Mesothelial cell of epicardium (in vitro differentiated cells): ENCODE measurements at regions not wholly inside any gene's neighbourhood (a gene's known extent, or its start where the extent isn't known, plus 50 kb on each side); places are given as distances from the start of the nearest gene placed in this dataset.

Experiments used
- DNase-seq, 2 experiments: peaks; one replicate each; pipeline ENCODE4 v3.0.0; 2021; ENCODE audit warnings: low spot score in 2 of 2; ENCODE audit not compliant: unreplicated experiment in 2 of 2
- H3K27ac Mint-ChIP-seq: 2 replicates; pipeline ENCODE4 v1.8.0; 2021; ENCODE audit warnings: mixed read lengths
- H3K27me3 Mint-ChIP-seq: 2 replicates; pipeline ENCODE4 v1.8.0; 2021; ENCODE audit warnings: low read depth, mixed read lengths
- H3K36me3 Mint-ChIP-seq: 2 replicates; pipeline ENCODE4 v1.8.0; 2021; ENCODE audit warnings: mixed read lengths
- H3K4me1 Mint-ChIP-seq: 2 replicates; pipeline ENCODE4 v1.8.0; 2021; ENCODE audit warnings: mixed read lengths
- H3K4me3 Mint-ChIP-seq: 2 replicates; pipeline ENCODE4 v1.8.0; 2021; ENCODE audit warnings: mild to moderate bottlenecking, moderate library complexity, mixed read lengths
- H3K9me3 Mint-ChIP-seq: 2 replicates; pipeline ENCODE4 v1.8.0; 2021; ENCODE audit warnings: mixed read lengths
- TF ChIP-seq, protein P1 (sequence below): fragments of 200-600 bp; sonication (generic); IDR thresholded peaks from one replicate; pipeline ENCODE4 v1.5.0; 2021; ENCODE audit warnings: antibody characterized with exemption; ENCODE audit not compliant: unreplicated experiment

DNA sequence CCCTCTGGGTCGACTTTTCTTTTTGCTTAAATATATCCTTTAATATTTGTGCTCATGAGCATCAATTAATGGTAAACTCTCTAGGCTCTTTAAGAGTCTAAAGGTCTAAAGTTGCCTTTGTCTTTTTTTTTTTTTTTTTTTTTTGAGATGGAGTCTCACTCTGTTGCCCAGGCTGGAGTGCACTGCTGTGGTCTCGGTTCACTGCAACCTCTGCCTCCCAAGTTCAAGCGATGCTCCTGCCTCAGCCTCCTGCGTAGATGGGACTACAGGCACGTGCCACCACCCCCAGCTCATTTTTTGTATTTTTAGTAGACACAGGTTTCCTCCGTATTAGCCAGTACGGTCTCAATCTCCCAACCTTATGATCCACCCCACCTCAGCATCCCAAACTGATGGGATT lies 122.0 kb upstream of the TMEM170B start:
- Mint-ChIP-seq H3K27me3 (no peaks in the 10 kb centered on the region), H3K36me3 (no peaks in the 10 kb centered on the region), H3K9me3 (peaks cover 12% of the 10 kb centered on the region), H3K27ac (no peak overlapping the region), H3K4me3 (no peak overlapping the region), H3K4me1 (peaks cover 17% of the 10 kb centered on the region)
- TF ChIP-seq, protein P1, sequence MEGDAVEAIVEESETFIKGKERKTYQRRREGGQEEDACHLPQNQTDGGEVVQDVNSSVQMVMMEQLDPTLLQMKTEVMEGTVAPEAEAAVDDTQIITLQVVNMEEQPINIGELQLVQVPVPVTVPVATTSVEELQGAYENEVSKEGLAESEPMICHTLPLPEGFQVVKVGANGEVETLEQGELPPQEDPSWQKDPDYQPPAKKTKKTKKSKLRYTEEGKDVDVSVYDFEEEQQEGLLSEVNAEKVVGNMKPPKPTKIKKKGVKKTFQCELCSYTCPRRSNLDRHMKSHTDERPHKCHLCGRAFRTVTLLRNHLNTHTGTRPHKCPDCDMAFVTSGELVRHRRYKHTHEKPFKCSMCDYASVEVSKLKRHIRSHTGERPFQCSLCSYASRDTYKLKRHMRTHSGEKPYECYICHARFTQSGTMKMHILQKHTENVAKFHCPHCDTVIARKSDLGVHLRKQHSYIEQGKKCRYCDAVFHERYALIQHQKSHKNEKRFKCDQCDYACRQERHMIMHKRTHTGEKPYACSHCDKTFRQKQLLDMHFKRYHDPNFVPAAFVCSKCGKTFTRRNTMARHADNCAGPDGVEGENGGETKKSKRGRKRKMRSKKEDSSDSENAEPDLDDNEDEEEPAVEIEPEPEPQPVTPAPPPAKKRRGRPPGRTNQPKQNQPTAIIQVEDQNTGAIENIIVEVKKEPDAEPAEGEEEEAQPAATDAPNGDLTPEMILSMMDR, result no peak
- no peak for DNase-seq

DNA sequence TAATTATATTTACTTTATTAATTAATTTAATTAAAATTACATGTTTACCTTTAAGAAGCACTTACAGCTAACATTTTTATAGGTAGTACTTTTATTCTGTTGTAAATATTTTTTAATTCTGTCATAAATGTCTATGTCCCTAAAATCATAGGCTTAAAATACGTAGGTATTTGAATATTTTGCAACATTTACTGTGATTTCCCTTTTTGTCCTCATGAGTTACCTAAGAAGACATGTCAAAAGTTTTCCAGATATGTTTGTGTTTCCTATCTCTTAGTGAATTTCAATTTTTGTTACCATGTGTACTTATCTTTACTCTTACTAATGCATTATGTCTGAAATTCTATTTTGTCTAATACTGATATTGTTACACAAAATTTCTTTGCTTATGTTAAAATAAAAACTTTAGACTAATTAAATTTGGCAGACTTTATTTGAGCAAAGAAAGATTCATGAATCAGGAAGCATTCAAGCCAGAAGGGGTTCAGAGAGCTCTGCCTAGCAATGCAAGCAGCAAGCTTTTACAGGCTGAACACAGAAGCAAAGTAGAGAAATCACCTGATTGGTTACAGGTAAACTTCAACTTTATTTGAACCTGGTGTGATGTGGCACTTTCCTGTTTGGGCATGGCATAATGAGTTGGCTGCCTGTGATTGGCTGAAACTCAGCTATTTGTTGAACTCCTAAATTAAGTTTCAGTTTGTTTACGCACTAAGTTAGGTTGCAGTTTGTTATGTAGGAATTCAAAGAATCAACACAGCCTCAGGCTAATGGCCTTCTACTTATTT lies 123.2 kb upstream of the TMEM170B start:
- H3K4me3 Mint-ChIP-seq, result no peak overlapping the region
- peaks cover 9% of the 10 kb centered on the region for H3K9me3 Mint-ChIP-seq
- no peaks in the 10 kb centered on the region for H3K27me3 Mint-ChIP-seq
- peaks cover 19% of the 10 kb centered on the region for H3K4me1 Mint-ChIP-seq
- H3K27ac Mint-ChIP-seq, result peak overlapping the region; percentile 76
- H3K36me3 Mint-ChIP-seq, result no peaks in the 10 kb centered on the region
- TF ChIP-seq, protein P1, result no peak
- no peak for DNase-seq

DNA sequence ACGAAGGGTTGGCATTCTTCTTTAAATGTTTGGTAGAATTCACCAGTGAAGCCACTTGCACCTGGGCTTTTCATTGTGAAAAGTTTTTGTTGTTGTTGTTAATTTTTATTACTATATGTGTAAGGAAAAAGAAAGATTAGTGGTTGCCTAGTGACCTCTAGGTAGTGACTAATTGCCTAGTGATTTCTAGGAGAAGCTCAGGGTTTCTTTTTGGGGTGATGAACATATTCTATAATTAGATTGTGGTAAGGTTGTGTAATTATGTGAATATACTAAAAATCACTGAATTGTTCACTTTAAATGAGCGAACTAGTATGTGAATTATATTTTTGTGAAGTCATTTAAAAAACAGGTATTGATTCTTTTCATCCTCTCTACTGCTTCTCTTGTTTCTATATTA lies 123.8 kb upstream of the TMEM170B start:
- H3K9me3 Mint-ChIP-seq, result peaks cover 9% of the 10 kb centered on the region
- no peaks in the 10 kb centered on the region for H3K27me3 Mint-ChIP-seq
- H3K4me3 Mint-ChIP-seq, result no peak overlapping the region
- no peak overlapping the region for H3K27ac Mint-ChIP-seq
- no peaks in the 10 kb centered on the region for H3K36me3 Mint-ChIP-seq
- no peak for DNase-seq
- peaks cover 23% of the 10 kb centered on the region for H3K4me1 Mint-ChIP-seq
- TF ChIP-seq, protein P1, result no peak

DNA sequence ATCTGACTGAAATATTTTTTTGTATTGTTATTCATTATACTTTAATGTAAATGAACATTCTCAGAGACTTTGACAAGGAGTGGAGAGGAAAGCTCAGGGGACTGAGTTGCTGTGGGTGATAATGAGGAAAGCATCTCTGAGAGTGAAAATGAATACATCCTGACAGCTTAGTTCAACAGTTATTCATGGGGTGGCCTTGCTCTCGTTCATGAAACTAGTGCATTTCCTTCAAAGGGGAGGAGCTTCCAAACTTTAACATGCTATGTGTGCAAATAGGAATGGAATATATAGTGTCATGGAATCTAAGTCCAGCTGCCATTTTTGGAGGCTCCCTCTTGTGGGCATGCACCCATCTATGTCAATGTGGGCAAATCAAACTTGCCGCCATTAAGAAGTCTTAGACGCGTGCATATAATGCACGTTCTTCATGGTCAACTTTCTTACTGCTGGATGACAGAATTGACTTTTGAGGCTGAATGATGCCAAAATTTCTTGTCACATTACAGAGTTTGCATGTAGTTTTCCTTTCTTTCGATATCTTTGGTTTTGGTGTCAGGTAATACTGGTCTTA lies 124.3 kb upstream of the TMEM170B start:
- no peaks in the 10 kb centered on the region for H3K36me3 Mint-ChIP-seq
- peaks cover 23% of the 10 kb centered on the region for H3K4me1 Mint-ChIP-seq
- H3K27me3 Mint-ChIP-seq, result no peaks in the 10 kb centered on the region
- no peak for DNase-seq
- peaks cover 8% of the 10 kb centered on the region for H3K9me3 Mint-ChIP-seq
- H3K4me3 Mint-ChIP-seq, result no peak overlapping the region
- no peak overlapping the region for H3K27ac Mint-ChIP-seq
- TF ChIP-seq, protein P1, result no peak

DNA sequence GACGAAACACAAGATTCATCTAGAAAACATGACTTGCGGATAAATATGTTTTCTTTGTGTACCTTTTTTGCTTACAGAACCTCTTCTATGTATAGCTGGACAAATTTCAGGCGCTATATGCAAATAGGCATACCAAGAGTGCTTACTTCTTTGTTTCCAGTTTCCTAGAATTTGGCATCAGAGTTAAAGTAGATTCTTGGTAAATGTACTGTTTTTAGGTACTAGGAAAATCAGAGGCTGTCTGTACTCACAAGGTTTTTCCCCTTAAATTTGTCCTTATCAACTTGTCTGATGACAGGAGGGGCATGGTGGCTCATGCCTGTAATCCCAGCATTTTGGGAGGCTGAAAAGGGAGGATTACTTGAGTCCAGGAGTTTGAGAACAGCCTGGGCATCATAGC lies 124.9 kb upstream of the TMEM170B start:
- TF ChIP-seq, protein P1, result no peak
- no peak for DNase-seq
- Mint-ChIP-seq H3K9me3 (peaks cover 4% of the 10 kb centered on the region), H3K4me3 (no peak overlapping the region), H3K27ac (no peak overlapping the region), H3K4me1 (peaks cover 23% of the 10 kb centered on the region), H3K36me3 (no peaks in the 10 kb centered on the region), H3K27me3 (no peaks in the 10 kb centered on the region)
